ENCODE measurements at regions not wholly inside any gene's neighbourhood (a gene's known extent, or its start where the extent isn't known, plus 50 kb on each side); places are given as distances from the start of the nearest gene placed in this dataset.

DNA sequence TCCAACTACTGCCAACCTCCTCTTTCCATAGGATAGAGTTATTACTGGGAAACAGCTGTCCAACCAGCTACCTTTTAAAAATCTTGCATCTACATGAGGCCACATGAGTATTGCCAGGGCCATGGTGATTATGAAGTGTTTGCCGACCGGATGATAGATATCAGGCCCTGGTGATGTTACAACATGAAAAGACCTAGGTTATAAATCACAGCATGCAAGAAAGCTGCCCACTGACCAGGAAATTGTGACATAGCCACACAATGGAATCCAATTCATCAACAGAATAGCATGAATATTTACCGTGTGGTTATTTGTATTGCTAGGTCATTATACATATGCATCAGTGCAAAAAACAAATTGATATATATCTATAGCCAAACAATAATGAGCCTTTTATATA lies 517.0 kb downstream of the INHBA start:
- Histone ChIP-seq H3K9me3 (no peaks in the 10 kb centered on the region), H3K4me1 (no peaks in the 10 kb centered on the region), H3K36me3 (no peaks in the 10 kb centered on the region), H3K4me3 (no peak overlapping the region), H3K27ac (no peak overlapping the region), H3K27me3 (no peaks in the 10 kb centered on the region)
- in situ Hi-C loops (cut with MboI; ENCODE audit: low pct_ligation_motif_present in 1 of 4, low pct_unique_long_range_greater_than_20kb in 1 of 4, low sequenced_read_pairs in 3 of 4) (no loop called here), intact Hi-C loops (cut with DNase I; ENCODE audit: low total_unique reads) (no loop called here)
- DNase-seq: no peak
- TF ChIP-seq POLR2AphosphoS5 (IDR thresholded peaks at IDR 0.05) (no peak), EP300 (IDR thresholded peaks at IDR 0.05; ENCODE audit: low read depth) (no peak), POLR2A (IDR thresholded peaks at IDR 0.05) (no peak)
- TF ChIP-seq, protein P1, sequence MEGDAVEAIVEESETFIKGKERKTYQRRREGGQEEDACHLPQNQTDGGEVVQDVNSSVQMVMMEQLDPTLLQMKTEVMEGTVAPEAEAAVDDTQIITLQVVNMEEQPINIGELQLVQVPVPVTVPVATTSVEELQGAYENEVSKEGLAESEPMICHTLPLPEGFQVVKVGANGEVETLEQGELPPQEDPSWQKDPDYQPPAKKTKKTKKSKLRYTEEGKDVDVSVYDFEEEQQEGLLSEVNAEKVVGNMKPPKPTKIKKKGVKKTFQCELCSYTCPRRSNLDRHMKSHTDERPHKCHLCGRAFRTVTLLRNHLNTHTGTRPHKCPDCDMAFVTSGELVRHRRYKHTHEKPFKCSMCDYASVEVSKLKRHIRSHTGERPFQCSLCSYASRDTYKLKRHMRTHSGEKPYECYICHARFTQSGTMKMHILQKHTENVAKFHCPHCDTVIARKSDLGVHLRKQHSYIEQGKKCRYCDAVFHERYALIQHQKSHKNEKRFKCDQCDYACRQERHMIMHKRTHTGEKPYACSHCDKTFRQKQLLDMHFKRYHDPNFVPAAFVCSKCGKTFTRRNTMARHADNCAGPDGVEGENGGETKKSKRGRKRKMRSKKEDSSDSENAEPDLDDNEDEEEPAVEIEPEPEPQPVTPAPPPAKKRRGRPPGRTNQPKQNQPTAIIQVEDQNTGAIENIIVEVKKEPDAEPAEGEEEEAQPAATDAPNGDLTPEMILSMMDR (IDR thresholded peaks at IDR 0.05): no peak
- WGBS, 2 donors (ENCODE audit: low coverage in 1 of 2): 60% methylated on average over 3 of the region's 3 CpGs

DNA sequence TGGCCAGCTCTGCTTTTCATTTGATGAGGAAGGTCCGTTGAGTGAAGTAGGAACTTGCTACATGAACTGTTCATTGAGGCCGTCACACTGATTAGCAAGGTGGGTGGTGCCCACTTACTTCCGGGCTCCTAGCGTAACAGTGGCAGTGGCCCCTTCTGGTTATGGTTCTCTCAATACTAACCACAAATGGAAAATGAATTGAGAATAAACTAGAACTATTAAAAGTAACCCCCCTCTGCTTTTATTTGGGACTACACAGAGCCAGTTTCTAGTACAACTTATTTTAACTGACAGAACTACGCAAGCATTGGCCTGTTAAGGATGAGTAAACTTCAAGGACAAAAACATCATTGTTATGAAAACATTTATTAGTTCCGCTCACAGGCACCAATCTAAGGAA lies 519.1 kb downstream of the INHBA start:
- Histone ChIP-seq H3K36me3 (no peaks in the 10 kb centered on the region), H3K27me3 (no peaks in the 10 kb centered on the region), H3K4me3 (no peak overlapping the region), H3K27ac (no peak overlapping the region), H3K9me3 (no peaks in the 10 kb centered on the region), H3K4me1 (no peaks in the 10 kb centered on the region)
- 83 to 89% methylated on average over 2 to 6 of the region's 6 CpGs for WGBS, 2 donors (ENCODE audit: low coverage in 1 of 2)
- TF ChIP-seq POLR2AphosphoS5 (IDR thresholded peaks at IDR 0.05) (no peak), EP300 (IDR thresholded peaks at IDR 0.05; ENCODE audit: low read depth) (no peak), POLR2A (IDR thresholded peaks at IDR 0.05) (no peak)
- TF ChIP-seq, protein P1 (IDR thresholded peaks at IDR 0.05): no peak
- intact Hi-C loops (cut with DNase I; ENCODE audit: low total_unique reads): no loop called here
- no peak for DNase-seq
- in situ Hi-C loops (cut with MboI; ENCODE audit: low pct_ligation_motif_present in 1 of 4, low pct_unique_long_range_greater_than_20kb in 1 of 4, low sequenced_read_pairs in 3 of 4): no loop called here

DNA sequence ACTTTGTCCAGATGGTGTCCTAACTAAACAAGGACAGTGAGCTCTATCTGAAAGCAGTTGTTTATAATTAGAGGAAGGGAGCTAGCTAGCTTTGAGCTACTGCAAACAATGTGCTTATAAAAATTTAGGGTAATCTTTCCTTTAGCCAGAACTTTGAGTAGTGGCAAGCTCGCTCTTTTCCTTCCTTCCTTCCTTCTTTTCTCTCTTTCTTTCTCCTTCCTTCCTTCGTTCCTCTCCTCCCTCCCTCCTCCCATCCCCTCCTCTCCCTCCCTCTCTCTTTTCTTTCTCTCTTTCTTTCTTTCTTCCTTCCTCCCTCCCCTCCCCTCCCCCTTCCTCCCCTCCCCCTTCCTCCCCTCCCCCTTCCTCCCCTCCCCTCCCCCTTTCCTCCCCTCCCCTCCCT lies 520.1 kb downstream of the INHBA start:
- Histone ChIP-seq H3K36me3 (no peaks in the 10 kb centered on the region), H3K4me1 (no peaks in the 10 kb centered on the region), H3K4me3 (no peak overlapping the region), H3K9me3 (no peaks in the 10 kb centered on the region), H3K27me3 (no peaks in the 10 kb centered on the region), H3K27ac (no peak overlapping the region)
- no peak for DNase-seq
- intact Hi-C loops (cut with DNase I; ENCODE audit: low total_unique reads) (no loop called here), in situ Hi-C loops (cut with MboI; ENCODE audit: low pct_ligation_motif_present in 1 of 4, low pct_unique_long_range_greater_than_20kb in 1 of 4, low sequenced_read_pairs in 3 of 4) (no loop called here)
- TF ChIP-seq POLR2A (IDR thresholded peaks at IDR 0.05) (no peak), POLR2AphosphoS5 (IDR thresholded peaks at IDR 0.05) (no peak), EP300 (IDR thresholded peaks at IDR 0.05; ENCODE audit: low read depth) (no peak)
- TF ChIP-seq, protein P1 (IDR thresholded peaks at IDR 0.05): no peak
- WGBS, 2 donors (ENCODE audit: low coverage in 1 of 2): 85 to 88% methylated on average over 2 of the region's 2 CpGs

DNA sequence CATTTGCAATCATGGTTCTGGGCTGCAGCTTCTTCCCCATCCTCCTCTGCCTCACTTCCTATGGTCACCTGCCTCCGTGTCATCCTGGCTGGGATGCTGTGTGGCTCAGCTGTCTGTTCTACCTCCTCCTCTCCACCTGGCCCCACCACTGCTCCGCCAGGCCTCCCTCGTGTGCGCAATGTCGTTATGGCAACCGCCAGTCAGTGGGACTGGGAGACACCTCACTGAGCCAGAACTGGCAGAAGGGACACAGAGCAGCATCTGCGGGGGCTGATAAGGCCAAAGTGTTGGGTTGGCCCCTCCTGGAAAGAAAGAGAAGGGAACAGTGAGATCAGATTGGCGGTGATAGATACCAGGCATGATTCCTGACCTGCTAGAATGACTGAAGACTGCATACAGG lies 527.5 kb downstream of the INHBA start:
- H3K27me3 ChIP-seq: no peaks in the 10 kb centered on the region
- no peaks in the 10 kb centered on the region for H3K36me3 ChIP-seq
- intact Hi-C loops (cut with DNase I; ENCODE audit: low total_unique reads) (no loop called here), in situ Hi-C loops (cut with MboI; ENCODE audit: low pct_ligation_motif_present in 1 of 4, low pct_unique_long_range_greater_than_20kb in 1 of 4, low sequenced_read_pairs in 3 of 4) (no loop called here)
- DNase-seq: no peak
- H3K4me1 ChIP-seq: no peaks in the 10 kb centered on the region
- H3K9me3 ChIP-seq: no peaks in the 10 kb centered on the region
- no peak for TF ChIP-seq EP300 (IDR thresholded peaks at IDR 0.05; ENCODE audit: low read depth)
- TF ChIP-seq, protein P1 (IDR thresholded peaks at IDR 0.05): no peak
- TF ChIP-seq POLR2AphosphoS5 (IDR thresholded peaks at IDR 0.05): no peak
- TF ChIP-seq POLR2A (IDR thresholded peaks at IDR 0.05): no peak
- no peak overlapping the region for H3K4me3 ChIP-seq
- WGBS, 2 donors (ENCODE audit: low coverage in 1 of 2): 89 to 100% methylated on average over 1 to 8 of the region's 8 CpGs
- no peak overlapping the region for H3K27ac ChIP-seq
